ENCODE measurements at regions not wholly inside any gene's neighbourhood (a gene's known extent, or its start where the extent isn't known, plus 50 kb on each side); places are given as distances from the start of the nearest gene placed in this dataset.

GRCh38 chr14:98893675-98894074 is 378.3 kb downstream of the BCL11B start:
- in situ Hi-C loops (cut with HindIII; ENCODE audit: low sequenced_read_pairs): no loop called here
- DNase-seq (ENCODE audit: low read depth): no peak
- H3K4me3 ChIP-seq (ENCODE audit: low read depth, low read length): no peak overlapping the region
- no peak for TF ChIP-seq CTCF (IDR thresholded peaks at IDR 0.05; ENCODE audit: low read depth, low read length, missing control alignments)

GRCh38 chr14:98894600-98894999 is 377.4 kb downstream of the BCL11B start:
- no peak for DNase-seq (ENCODE audit: low read depth)
- in situ Hi-C loops (cut with HindIII; ENCODE audit: low sequenced_read_pairs): no loop called here
- no peak overlapping the region for H3K4me3 ChIP-seq (ENCODE audit: low read depth, low read length)
- TF ChIP-seq CTCF (IDR thresholded peaks at IDR 0.05; ENCODE audit: low read depth, low read length, missing control alignments): no peak

- in situ Hi-C loops (cut with HindIII; ENCODE audit: low sequenced_read_pairs): no loop called here
- no peak overlapping the region for H3K4me3 ChIP-seq (ENCODE audit: low read depth, low read length)
- TF ChIP-seq CTCF (IDR thresholded peaks at IDR 0.05; ENCODE audit: low read depth, low read length, missing control alignments): no peak
Observed at GRCh38 chr14:98896449-98896848, 375.5 kb downstream of the BCL11B start.

GRCh38 chr14:98897605-98898309 is 374.2 kb downstream of the BCL11B start:
- no peak for TF ChIP-seq CTCF (IDR thresholded peaks at IDR 0.05; ENCODE audit: low read depth, low read length, missing control alignments)
- H3K4me3 ChIP-seq (ENCODE audit: low read depth, low read length): no peak overlapping the region
- in situ Hi-C loops (cut with HindIII; ENCODE audit: low sequenced_read_pairs): no loop called here
- DNase-seq (ENCODE audit: low read depth): no peak

More at GRCh38 chr14:98896449-98896848, 375.5 kb downstream of the BCL11B start:
- no peak for DNase-seq (ENCODE audit: low read depth)

GRCh38 chr14:98899441-98899840 is 372.6 kb downstream of the BCL11B start:
- no peak for TF ChIP-seq CTCF (IDR thresholded peaks at IDR 0.05; ENCODE audit: low read depth, low read length, missing control alignments)
- no peak overlapping the region for H3K4me3 ChIP-seq (ENCODE audit: low read depth, low read length)
- in situ Hi-C loops (cut with HindIII; ENCODE audit: low sequenced_read_pairs): no loop called here
- no peak for DNase-seq (ENCODE audit: low read depth)

- DNase-seq (ENCODE audit: low read depth): no peak
- TF ChIP-seq CTCF (IDR thresholded peaks at IDR 0.05; ENCODE audit: low read depth, low read length, missing control alignments): no peak
- no peak overlapping the region for H3K4me3 ChIP-seq (ENCODE audit: low read depth, low read length)
- in situ Hi-C loops (cut with HindIII; ENCODE audit: low sequenced_read_pairs): no loop called here
Observed at GRCh38 chr14:98900236-98900635, 371.8 kb downstream of the BCL11B start.
